Smooth muscle cell (in vitro differentiated cells): ENCODE measurements at regions not wholly inside any gene's neighbourhood (a gene's known extent, or its start where the extent isn't known, plus 50 kb on each side); places are given as distances from the start of the nearest gene placed in this dataset.

Source experiments
- DNase-seq: peaks from one replicate; lab custom pipeline; 2025; ENCODE audit not compliant: unreplicated experiment; lab: John Stamatoyannopoulos, UW
- H2AFZ ChIP-seq: fragments of 200-600 bp; sonication (generic); 2 replicates; pipeline ENCODE4 v1.6.0; 2016; ENCODE audit warnings: antibody characterized with exemption, low read depth, mild to moderate bottlenecking
- H3F3A ChIP-seq: fragments of 200-600 bp; sonication (generic); 2 replicates; pipeline ENCODE4 v1.6.0; 2017; ENCODE audit warnings: antibody characterized with exemption, low read depth
- H3K27ac ChIP-seq: fragments of 200-600 bp; sonication (generic); 2 replicates; pipeline ENCODE4 v1.5.1; 2016; ENCODE audit warnings: low read depth, mild to moderate bottlenecking
- H3K27me3 ChIP-seq: fragments of 200-600 bp; sonication (generic); 2 replicates; pipeline ENCODE4 v1.6.1; 2016; ENCODE audit warnings: low read depth, mild to moderate bottlenecking
- H3K36me3 ChIP-seq: fragments of 200-600 bp; sonication (generic); 2 replicates; pipeline ENCODE4 v1.5.1; 2016; ENCODE audit warnings: low read depth
- H3K4me1 ChIP-seq: fragments of 200-600 bp; sonication (generic); 2 replicates; pipeline ENCODE4 v1.5.1; 2016; ENCODE audit warnings: low read depth
- H3K4me2 ChIP-seq: fragments of 200-600 bp; sonication (generic); 2 replicates; pipeline ENCODE4 v1.6.0; 2016; ENCODE audit warnings: mild to moderate bottlenecking
- H3K4me3 ChIP-seq: fragments of 200-600 bp; sonication (generic); 2 replicates; pipeline ENCODE4 v1.5.1; 2016; ENCODE audit warnings: mild to moderate bottlenecking
- H3K79me2 ChIP-seq: fragments of 200-600 bp; sonication (generic); 2 replicates; pipeline ENCODE4 v1.6.0; 2016; ENCODE audit warnings: low read depth, mild to moderate bottlenecking
- H3K9ac ChIP-seq: fragments of 200-600 bp; sonication (generic); 2 replicates; pipeline ENCODE4 v1.6.0; 2016; ENCODE audit warnings: low read depth
- H3K9me3 ChIP-seq: fragments of 200-600 bp; sonication (generic); replicated peaks from 2 replicates; pipeline ENCODE4 v1.5.1; 2016; ENCODE audit warnings: low read depth
- H4K20me1 ChIP-seq: fragments of 200-600 bp; sonication (generic); 2 replicates; pipeline ENCODE4 v1.6.0; 2016; ENCODE audit warnings: low read depth
- CTCF ChIP-seq: fragments of 200-600 bp; sonication (generic); IDR thresholded peaks from 2 replicates; pipeline ENCODE4 v1.5.1; 2017; ENCODE audit warnings: borderline replicate concordance, mild to moderate bottlenecking, antibody characterized with exemption; ENCODE audit not compliant: insufficient read depth, poor library complexity, severe bottlenecking
- WGBS: methylation state at CpG from one replicate; pipeline ENCODE4 v1.1.7; 2016; ENCODE audit warnings: low lambda C conversion rate; 5-methylcytosine and 5-hydroxymethylcytosine counted together

DNA sequence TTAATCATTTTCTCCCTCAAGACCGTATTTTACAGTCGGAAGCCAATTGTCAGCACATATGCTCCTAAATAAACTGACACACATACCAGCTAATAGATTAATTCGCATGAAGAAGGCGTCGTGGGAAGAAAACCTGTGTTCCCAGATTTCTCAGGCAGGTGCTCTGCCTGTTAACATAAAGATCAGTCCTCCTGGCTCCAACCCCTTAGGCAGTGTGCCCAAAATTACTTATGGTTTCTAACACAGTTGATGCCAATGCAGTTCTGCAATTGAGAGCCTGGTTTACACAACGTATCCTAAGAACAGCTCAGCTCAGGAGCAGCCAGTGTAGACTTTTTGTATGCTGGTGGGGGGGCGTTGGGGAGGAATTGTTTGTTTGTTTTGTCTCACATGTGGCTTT is 208.3 kb downstream of the ENC1 start:
- Histone ChIP-seq H3K9me3 (no peaks in the 10 kb centered on the region), H3K27me3 (no peaks in the 10 kb centered on the region), H3K4me2 (peak overlapping the region; percentile 21), H3F3A (peaks cover 16% of the 10 kb centered on the region), H3K4me3 (no peak overlapping the region), H3K27ac (no peak overlapping the region), H3K9ac (no peak overlapping the region), H3K79me2 (no peaks in the 10 kb centered on the region), H4K20me1 (no peaks in the 10 kb centered on the region), H2AFZ (no peak overlapping the region), H3K36me3 (no peaks in the 10 kb centered on the region), H3K4me1 (peaks cover 30% of the 10 kb centered on the region)
- 41% methylated on average over 7 of the region's 7 CpGs for WGBS
- no peak for DNase-seq
- no peak for TF ChIP-seq CTCF

GRCh38 chr5:74431290-74431669 is 209.2 kb downstream of the ENC1 start:
- Histone ChIP-seq H3K9me3 (no peaks in the 10 kb centered on the region), H3K36me3 (no peaks in the 10 kb centered on the region), H3K79me2 (no peaks in the 10 kb centered on the region), H3K4me3 (no peak overlapping the region), H3K9ac (no peak overlapping the region), H3K4me2 (no peak overlapping the region), H4K20me1 (no peaks in the 10 kb centered on the region), H2AFZ (peak overlapping the region; percentile 36), H3K4me1 (peaks cover 30% of the 10 kb centered on the region), H3K27me3 (no peaks in the 10 kb centered on the region), H3K27ac (no peak overlapping the region), H3F3A (peaks cover 16% of the 10 kb centered on the region)
- DNase-seq: no peak
- no peak for TF ChIP-seq CTCF
- WGBS: 74% methylated on average over 2 of the region's 2 CpGs

GRCh38 chr5:74430631-74431289 is 209.8 kb downstream of the ENC1 start:
- Histone ChIP-seq H3K9ac (no peak overlapping the region), H3K9me3 (no peaks in the 10 kb centered on the region), H3K4me2 (no peak overlapping the region), H3K4me3 (no peak overlapping the region), H3K4me1 (peaks cover 30% of the 10 kb centered on the region), H2AFZ (peak overlapping the region; percentile 36), H3K36me3 (no peaks in the 10 kb centered on the region), H3K79me2 (no peaks in the 10 kb centered on the region), H3F3A (peaks cover 16% of the 10 kb centered on the region), H3K27me3 (no peaks in the 10 kb centered on the region), H4K20me1 (no peaks in the 10 kb centered on the region), H3K27ac (no peak overlapping the region)
- DNase-seq: no peak
- 42% methylated on average over 4 of the region's 4 CpGs for WGBS
- TF ChIP-seq CTCF: no peak

- no peak overlapping the region for H3K27ac ChIP-seq
- no peaks in the 10 kb centered on the region for H3K79me2 ChIP-seq
- no peak overlapping the region for H2AFZ ChIP-seq
- H3K4me2 ChIP-seq: no peak overlapping the region
- H3K36me3 ChIP-seq: no peaks in the 10 kb centered on the region
- H3K4me3 ChIP-seq: no peak overlapping the region
- H3F3A ChIP-seq: peaks cover 16% of the 10 kb centered on the region
- peaks cover 25% of the 10 kb centered on the region for H3K4me1 ChIP-seq
- no peaks in the 10 kb centered on the region for H4K20me1 ChIP-seq
- WGBS: 83% methylated on average over 4 of the region's 4 CpGs
- no peaks in the 10 kb centered on the region for H3K27me3 ChIP-seq
- no peak overlapping the region for H3K9ac ChIP-seq
- TF ChIP-seq CTCF: no peak
- DNase-seq: no peak
- H3K9me3 ChIP-seq: no peaks in the 10 kb centered on the region
Measured at GRCh38 chr5:74429495-74429894, 211.0 kb downstream of the ENC1 start.
